Testis (tissue), 2 donors: ENCODE measurements at regions not wholly inside any gene's neighbourhood (a gene's known extent, or its start where the extent isn't known, plus 50 kb on each side); places are given as distances from the start of the nearest gene placed in this dataset.

Source experiments
- POLR2A ChIP-seq: fragments of 450-650 bp; IDR thresholded peaks from one replicate; pipeline ENCODE4 v1.6.1; 2017; ENCODE audit warnings: antibody characterized with exemption, mild to moderate bottlenecking, moderate library complexity
- TF ChIP-seq, protein P1 (sequence below), 3 experiments: fragments of 450-650 bp in 2 of 3; fragments of 200-600 bp in 1 of 3; sonication (generic) in 1 of 3; IDR thresholded peaks; one replicate each; pipeline ENCODE4 v1.5.1; 2016 to 2019; ENCODE audit warnings: antibody characterized with exemption in 3 of 3, mild to moderate bottlenecking in 2 of 3, moderate library complexity in 1 of 3

DNA sequence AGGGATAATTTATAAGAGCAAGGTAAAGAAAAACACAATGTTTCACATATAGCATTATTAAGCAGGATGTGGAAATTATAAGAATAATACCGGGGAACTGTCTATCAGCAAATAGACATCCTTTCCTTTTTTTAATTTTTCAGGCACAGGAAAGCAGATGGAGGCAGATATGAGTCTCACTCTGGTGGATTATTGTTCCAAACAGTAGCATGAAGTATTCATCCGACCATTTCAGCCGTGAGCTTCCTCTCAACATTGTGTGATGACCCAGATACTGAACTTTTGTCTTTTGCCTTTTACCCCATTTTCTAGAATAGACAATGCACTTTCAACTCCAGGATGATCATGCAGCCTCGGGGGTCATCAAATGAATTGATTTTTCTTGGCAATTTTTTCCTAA, 599.8 kb downstream of the ADGRL2 start:
- no peak for TF ChIP-seq POLR2A
- TF ChIP-seq, protein P1, sequence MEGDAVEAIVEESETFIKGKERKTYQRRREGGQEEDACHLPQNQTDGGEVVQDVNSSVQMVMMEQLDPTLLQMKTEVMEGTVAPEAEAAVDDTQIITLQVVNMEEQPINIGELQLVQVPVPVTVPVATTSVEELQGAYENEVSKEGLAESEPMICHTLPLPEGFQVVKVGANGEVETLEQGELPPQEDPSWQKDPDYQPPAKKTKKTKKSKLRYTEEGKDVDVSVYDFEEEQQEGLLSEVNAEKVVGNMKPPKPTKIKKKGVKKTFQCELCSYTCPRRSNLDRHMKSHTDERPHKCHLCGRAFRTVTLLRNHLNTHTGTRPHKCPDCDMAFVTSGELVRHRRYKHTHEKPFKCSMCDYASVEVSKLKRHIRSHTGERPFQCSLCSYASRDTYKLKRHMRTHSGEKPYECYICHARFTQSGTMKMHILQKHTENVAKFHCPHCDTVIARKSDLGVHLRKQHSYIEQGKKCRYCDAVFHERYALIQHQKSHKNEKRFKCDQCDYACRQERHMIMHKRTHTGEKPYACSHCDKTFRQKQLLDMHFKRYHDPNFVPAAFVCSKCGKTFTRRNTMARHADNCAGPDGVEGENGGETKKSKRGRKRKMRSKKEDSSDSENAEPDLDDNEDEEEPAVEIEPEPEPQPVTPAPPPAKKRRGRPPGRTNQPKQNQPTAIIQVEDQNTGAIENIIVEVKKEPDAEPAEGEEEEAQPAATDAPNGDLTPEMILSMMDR (IDR thresholded peaks at IDR 0.05) = no peak
